ENCODE measurements at regions not wholly inside any gene's neighbourhood (a gene's known extent, or its start where the extent isn't known, plus 50 kb on each side); places are given as distances from the start of the nearest gene placed in this dataset.

GRCh38 chr2:129892360-129892759, 87.1 kb upstream of the RAB6C start:
- no peaks in the 10 kb centered on the region for H3K9me1 ChIP-seq (replicated peaks; ENCODE audit: control insufficient read depth, extremely low read depth, insufficient read depth, low read length)
- no peak overlapping the region for H3K4me2 ChIP-seq (ENCODE audit: insufficient read depth, low read length)
- no peak overlapping the region for H2AFZ ChIP-seq (ENCODE audit: low read depth, low read length)
- FAIRE-seq = no peak
- ChIA-PET POLR2A (no interaction called here), CTCF (no interaction called here)
- no peak overlapping the region for H3K4me3 ChIP-seq (replicated peaks in 1 of 3; ENCODE audit: insufficient read depth in 1 of 3, low read depth in 1 of 3, low read length in 3 of 3)
- no peaks in the 10 kb centered on the region for H3K4me1 ChIP-seq (ENCODE audit: control insufficient read depth, extremely low read depth, insufficient read depth, low read length)
- no peak overlapping the region for H3K9ac ChIP-seq (replicated peaks; ENCODE audit: extremely low read depth, insufficient read depth, low read length)
- no peak for TF ChIP-seq JUN (IDR thresholded peaks at IDR 0.05; ENCODE audit: borderline replicate concordance, insufficient read depth, insufficient read length, low read depth)
- no peak for TF ChIP-seq FOS (IDR thresholded peaks at IDR 0.05; ENCODE audit: borderline replicate concordance, insufficient read depth, low read length)
- TF ChIP-seq, protein P1, sequence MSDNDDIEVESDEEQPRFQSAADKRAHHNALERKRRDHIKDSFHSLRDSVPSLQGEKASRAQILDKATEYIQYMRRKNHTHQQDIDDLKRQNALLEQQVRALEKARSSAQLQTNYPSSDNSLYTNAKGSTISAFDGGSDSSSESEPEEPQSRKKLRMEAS (IDR thresholded peaks at IDR 0.05; ENCODE audit: insufficient read depth, insufficient read length) = no peak
- TF ChIP-seq EZH2 (IDR thresholded peaks at IDR 0.05; ENCODE audit: borderline replicate concordance, low read depth, low read length, severe bottlenecking) = no peak
- no peaks in the 10 kb centered on the region for H3K79me2 ChIP-seq (ENCODE audit: control insufficient read depth, insufficient read depth, low read length)
- H3K27ac ChIP-seq (ENCODE audit: insufficient read depth, low read depth, low read length) = no peak overlapping the region
- no peaks in the 10 kb centered on the region for H3K27me3 ChIP-seq (ENCODE audit: control insufficient read depth in 2 of 2, insufficient read depth in 2 of 2, low read length in 2 of 2)
- DNase-seq (ENCODE audit: low read depth, low spot score) = no peak
- intact Hi-C loops (cut with micrococcal nuclease) (no loop called here), dilution Hi-C loops (cut with MboI; ENCODE audit: extremely low pct_ligation_motif_present, low sequenced_read_pairs) (no loop called here)
- no peaks in the 10 kb centered on the region for H4K20me1 ChIP-seq (replicated peaks; ENCODE audit: control insufficient read depth, extremely low read depth, insufficient read depth, low read length)
- no TSS peak for BruUV-seq (replicated peaks)
- H3K36me3 ChIP-seq (ENCODE audit: control insufficient read depth in 2 of 2, extremely low read depth in 1 of 2, insufficient read depth in 2 of 2, low read length in 2 of 2) = no peaks in the 10 kb centered on the region
- no peaks in the 10 kb centered on the region for H3K9me3 ChIP-seq (replicated peaks; ENCODE audit: control insufficient read depth, insufficient read depth, low read length)

- POLR2A ChIA-PET = no interaction called here
- no TSS peak for BruUV-seq (replicated peaks)
- H4K20me1 ChIP-seq (replicated peaks; ENCODE audit: control insufficient read depth, extremely low read depth, insufficient read depth, low read length) = no peaks in the 10 kb centered on the region
Measured at GRCh38 chr2:129892773-129893172, 86.7 kb upstream of the RAB6C start.

More at GRCh38 chr2:129892773-129893172, 86.7 kb upstream of the RAB6C start:
- Histone ChIP-seq H3K36me3 (ENCODE audit: control insufficient read depth in 2 of 2, extremely low read depth in 1 of 2, insufficient read depth in 2 of 2, low read length in 2 of 2) (no peaks in the 10 kb centered on the region), H3K4me2 (ENCODE audit: insufficient read depth, low read length) (no peak overlapping the region), H3K79me2 (ENCODE audit: control insufficient read depth, insufficient read depth, low read length) (no peaks in the 10 kb centered on the region), H3K9ac (replicated peaks; ENCODE audit: extremely low read depth, insufficient read depth, low read length) (no peak overlapping the region), H3K9me1 (replicated peaks; ENCODE audit: control insufficient read depth, extremely low read depth, insufficient read depth, low read length) (no peaks in the 10 kb centered on the region), H3K27me3 (ENCODE audit: control insufficient read depth in 2 of 2, insufficient read depth in 2 of 2, low read length in 2 of 2) (no peaks in the 10 kb centered on the region), H3K9me3 (replicated peaks; ENCODE audit: control insufficient read depth, insufficient read depth, low read length) (no peaks in the 10 kb centered on the region), H3K27ac (ENCODE audit: insufficient read depth, low read depth, low read length) (no peak overlapping the region), H2AFZ (ENCODE audit: low read depth, low read length) (no peak overlapping the region), H3K4me1 (ENCODE audit: control insufficient read depth, extremely low read depth, insufficient read depth, low read length) (no peaks in the 10 kb centered on the region), H3K4me3 (replicated peaks in 1 of 3; ENCODE audit: insufficient read depth in 1 of 3, low read depth in 1 of 3, low read length in 3 of 3) (no peak overlapping the region)
- no peak for DNase-seq (ENCODE audit: low read depth, low spot score)
- no peak for FAIRE-seq
- dilution Hi-C loops (cut with MboI; ENCODE audit: extremely low pct_ligation_motif_present, low sequenced_read_pairs) (no loop called here), intact Hi-C loops (cut with micrococcal nuclease) (no loop called here)
- CTCF ChIA-PET = no interaction called here
- TF ChIP-seq JUN (IDR thresholded peaks at IDR 0.05; ENCODE audit: borderline replicate concordance, insufficient read depth, insufficient read length, low read depth) = no peak
- TF ChIP-seq FOS (IDR thresholded peaks at IDR 0.05; ENCODE audit: borderline replicate concordance, insufficient read depth, low read length) = no peak
- TF ChIP-seq POLR2AphosphoS5 (IDR thresholded peaks at IDR 0.05; ENCODE audit: insufficient read depth, low read depth, low read length) = no peak
- no peak for TF ChIP-seq MYC (IDR thresholded peaks at IDR 0.05; ENCODE audit: low read depth, low read length)
- TF ChIP-seq, protein P1 (IDR thresholded peaks at IDR 0.05; ENCODE audit: insufficient read depth, insufficient read length) = no peak
- no peak for TF ChIP-seq EZH2 (IDR thresholded peaks at IDR 0.05; ENCODE audit: borderline replicate concordance, low read depth, low read length, severe bottlenecking)
- TF ChIP-seq POLR2A (IDR thresholded peaks at IDR 0.05; ENCODE audit: low read depth, low read length) = no peak
